DND-41 (cell line): ENCODE measurements at regions not wholly inside any gene's neighbourhood (a gene's known extent, or its start where the extent isn't known, plus 50 kb on each side); places are given as distances from the start of the nearest gene placed in this dataset.

Source experiments
- EZH2 ChIP-seq: IDR thresholded peaks from 3 replicates; pipeline ENCODE4 v1.6.1; 2012; ENCODE audit warnings: borderline replicate concordance, low read depth, mild to moderate bottlenecking, moderate library complexity, low read length, inconsistent platforms; ENCODE audit not compliant: severe bottlenecking
- TF ChIP-seq, protein P1 (sequence below): IDR thresholded peaks from 2 replicates; pipeline ENCODE4 v1.5.1; 2012; ENCODE audit warnings: borderline replicate concordance, low read length, moderate library complexity, mild to moderate bottlenecking; ENCODE audit not compliant: poor library complexity, severe bottlenecking; ENCODE audit errors: extremely low read depth

DNA sequence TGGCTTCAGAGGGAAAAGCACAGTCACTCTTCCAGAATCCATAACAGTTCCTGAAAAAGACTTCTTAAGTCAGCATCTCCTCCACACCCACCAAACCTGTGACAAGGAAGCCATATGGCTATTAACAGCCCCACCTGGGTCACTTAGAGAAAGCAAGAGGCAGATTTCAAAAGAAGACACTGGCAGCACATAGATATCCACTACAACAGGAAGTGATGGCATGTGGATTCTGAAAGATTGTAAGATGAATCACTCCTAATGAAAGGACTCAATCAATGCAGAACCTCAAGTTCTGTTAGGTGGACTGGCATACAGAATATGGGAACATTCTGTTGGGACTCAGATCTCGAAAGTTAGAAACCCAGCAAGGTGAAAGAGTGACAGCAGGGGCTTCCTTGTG, 365.9 kb downstream of the TGFB2 start:
- TF ChIP-seq EZH2: no peak
- TF ChIP-seq, protein P1, sequence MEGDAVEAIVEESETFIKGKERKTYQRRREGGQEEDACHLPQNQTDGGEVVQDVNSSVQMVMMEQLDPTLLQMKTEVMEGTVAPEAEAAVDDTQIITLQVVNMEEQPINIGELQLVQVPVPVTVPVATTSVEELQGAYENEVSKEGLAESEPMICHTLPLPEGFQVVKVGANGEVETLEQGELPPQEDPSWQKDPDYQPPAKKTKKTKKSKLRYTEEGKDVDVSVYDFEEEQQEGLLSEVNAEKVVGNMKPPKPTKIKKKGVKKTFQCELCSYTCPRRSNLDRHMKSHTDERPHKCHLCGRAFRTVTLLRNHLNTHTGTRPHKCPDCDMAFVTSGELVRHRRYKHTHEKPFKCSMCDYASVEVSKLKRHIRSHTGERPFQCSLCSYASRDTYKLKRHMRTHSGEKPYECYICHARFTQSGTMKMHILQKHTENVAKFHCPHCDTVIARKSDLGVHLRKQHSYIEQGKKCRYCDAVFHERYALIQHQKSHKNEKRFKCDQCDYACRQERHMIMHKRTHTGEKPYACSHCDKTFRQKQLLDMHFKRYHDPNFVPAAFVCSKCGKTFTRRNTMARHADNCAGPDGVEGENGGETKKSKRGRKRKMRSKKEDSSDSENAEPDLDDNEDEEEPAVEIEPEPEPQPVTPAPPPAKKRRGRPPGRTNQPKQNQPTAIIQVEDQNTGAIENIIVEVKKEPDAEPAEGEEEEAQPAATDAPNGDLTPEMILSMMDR: no peak
